Activated CD8-positive, alpha-beta T cell treated with anti-CD3 and anti-CD28 coated beads for 36 hours (primary cell): ENCODE measurements at regions not wholly inside any gene's neighbourhood (a gene's known extent, or its start where the extent isn't known, plus 50 kb on each side); places are given as distances from the start of the nearest gene placed in this dataset.

Experiments
- ATAC-seq: fragments of 200-7000 bp; cut with Tn5 transposase; one replicate; pipeline ENCODE4 v1.10.0; 2021; ENCODE audit warnings: mild to moderate bottlenecking, moderate library complexity
- CTCF ChIA-PET: fragments of 350-600 bp; sonication (Branson Sonifier 250); formaldehyde crosslinking; loops from one replicate; lab custom pipeline; 2021; ENCODE audit warnings: antibody characterized with exemption; lab: Charles Lee
- POLR2A ChIA-PET: fragments of 350-600 bp; sonication (Branson Sonifier 250); formaldehyde crosslinking; loops from one replicate; lab custom pipeline; 2021; ENCODE audit warnings: antibody characterized with exemption; lab: Charles Lee
- DNase-seq: peaks from one replicate; pipeline ENCODE4 v3.0.0-alpha.2; 2020
- H3K27ac Mint-ChIP-seq: one replicate; pipeline ENCODE4 v1.8.0; 2021; ENCODE audit warnings: mild to moderate bottlenecking, mixed read lengths
- H3K27me3 Mint-ChIP-seq: one replicate; pipeline ENCODE4 v1.8.0; 2021; ENCODE audit warnings: mixed read lengths
- H3K36me3 Mint-ChIP-seq: one replicate; pipeline ENCODE4 v1.8.0; 2021; ENCODE audit warnings: low read depth, mixed read lengths
- H3K4me1 Mint-ChIP-seq: one replicate; pipeline ENCODE4 v1.8.0; 2021; ENCODE audit warnings: low read depth, mixed read lengths
- H3K4me3 Mint-ChIP-seq: one replicate; pipeline ENCODE4 v1.8.0; 2021; ENCODE audit warnings: mild to moderate bottlenecking, moderate library complexity, mixed read lengths
- H3K9me3 Mint-ChIP-seq: one replicate; pipeline ENCODE4 v1.8.0; 2021; ENCODE audit warnings: mixed read lengths
- intact Hi-C: fragments of 100-400 bp; cut with micrococcal nuclease; formaldehyde crosslinking; loops from one replicate; pipeline ENCODE4 v1.10.0; 2022
- TF ChIP-seq, protein P1 (sequence below): fragments of 200-600 bp; IDR thresholded peaks from one replicate; pipeline ENCODE4 v1.8.0; 2022; ENCODE audit warnings: antibody characterized with exemption, mild to moderate bottlenecking

DNA sequence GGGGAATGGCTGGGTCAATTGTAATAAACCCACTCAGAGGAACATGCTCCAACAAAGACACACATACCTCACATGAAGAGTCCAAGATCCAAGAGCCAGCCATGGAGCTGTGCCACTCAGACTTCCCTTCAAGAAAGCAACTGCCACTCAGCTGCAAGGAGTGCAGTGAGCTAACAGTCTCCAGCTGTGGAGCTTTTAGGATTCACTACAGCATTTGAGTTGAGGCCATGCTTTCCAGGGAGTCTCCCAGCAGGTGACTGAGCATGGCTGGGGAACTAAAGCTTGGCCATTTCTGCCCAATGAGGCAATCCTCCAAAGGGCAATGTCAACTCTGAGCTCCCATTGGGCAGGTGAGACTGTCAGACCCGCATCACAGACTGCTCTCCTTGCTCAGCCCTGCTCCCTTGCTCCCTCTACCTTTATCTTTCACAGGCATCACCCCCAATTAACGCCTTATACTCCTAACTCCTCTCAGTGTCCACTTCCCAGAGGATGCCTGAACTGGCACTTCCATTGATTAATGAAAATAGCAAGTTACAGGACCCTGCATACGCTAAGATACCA is 165.3 kb upstream of the CTNNB1 start:
- H3K9me3 Mint-ChIP-seq, result no peaks in the 10 kb centered on the region
- intact Hi-C loops, result no loop called here
- peaks cover 14% of the 10 kb centered on the region for H3K27me3 Mint-ChIP-seq
- CTCF ChIA-PET, result no interaction called here
- ATAC-seq, result no peak
- no peak overlapping the region for H3K27ac Mint-ChIP-seq
- no peaks in the 10 kb centered on the region for H3K36me3 Mint-ChIP-seq
- H3K4me1 Mint-ChIP-seq, result no peaks in the 10 kb centered on the region
- DNase-seq, result no peak
- H3K4me3 Mint-ChIP-seq, result no peak overlapping the region
- POLR2A ChIA-PET, result no interaction called here
- TF ChIP-seq, protein P1, sequence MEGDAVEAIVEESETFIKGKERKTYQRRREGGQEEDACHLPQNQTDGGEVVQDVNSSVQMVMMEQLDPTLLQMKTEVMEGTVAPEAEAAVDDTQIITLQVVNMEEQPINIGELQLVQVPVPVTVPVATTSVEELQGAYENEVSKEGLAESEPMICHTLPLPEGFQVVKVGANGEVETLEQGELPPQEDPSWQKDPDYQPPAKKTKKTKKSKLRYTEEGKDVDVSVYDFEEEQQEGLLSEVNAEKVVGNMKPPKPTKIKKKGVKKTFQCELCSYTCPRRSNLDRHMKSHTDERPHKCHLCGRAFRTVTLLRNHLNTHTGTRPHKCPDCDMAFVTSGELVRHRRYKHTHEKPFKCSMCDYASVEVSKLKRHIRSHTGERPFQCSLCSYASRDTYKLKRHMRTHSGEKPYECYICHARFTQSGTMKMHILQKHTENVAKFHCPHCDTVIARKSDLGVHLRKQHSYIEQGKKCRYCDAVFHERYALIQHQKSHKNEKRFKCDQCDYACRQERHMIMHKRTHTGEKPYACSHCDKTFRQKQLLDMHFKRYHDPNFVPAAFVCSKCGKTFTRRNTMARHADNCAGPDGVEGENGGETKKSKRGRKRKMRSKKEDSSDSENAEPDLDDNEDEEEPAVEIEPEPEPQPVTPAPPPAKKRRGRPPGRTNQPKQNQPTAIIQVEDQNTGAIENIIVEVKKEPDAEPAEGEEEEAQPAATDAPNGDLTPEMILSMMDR, result no peak

DNA sequence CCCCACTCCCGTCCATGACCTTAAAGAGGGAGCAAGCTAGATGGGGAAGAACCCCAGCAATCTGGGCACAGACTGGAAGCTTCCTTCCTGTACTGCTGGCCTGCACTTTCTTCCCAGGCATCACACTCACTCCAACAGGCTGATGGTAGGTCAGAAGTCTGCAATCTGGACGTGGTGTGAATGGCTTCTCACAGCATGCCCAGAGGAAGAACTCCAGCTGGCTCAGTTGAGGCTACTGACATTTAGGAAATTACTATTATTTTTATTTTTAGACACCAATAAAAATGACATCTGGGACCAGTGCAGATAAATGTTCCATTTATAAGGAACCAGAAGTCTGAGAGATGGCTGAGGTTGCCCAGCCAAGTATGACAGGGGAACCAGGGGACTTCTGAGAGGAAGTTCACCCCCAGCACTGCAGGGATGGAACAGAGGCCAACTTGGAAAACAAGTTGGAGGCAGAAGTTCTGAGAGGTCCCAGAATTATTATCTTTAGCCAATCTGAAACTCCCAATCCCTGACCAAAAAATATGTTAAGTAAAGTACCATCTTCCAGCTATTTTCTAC is 163.8 kb upstream of the CTNNB1 start:
- CTCF ChIA-PET, result no interaction called here
- POLR2A ChIA-PET, result interaction anchor here (0.6 kb wide), 1 partner anchor 64 kb away, joined by 3 read pairs; no protein-coding TSS in a partner anchor

DNA sequence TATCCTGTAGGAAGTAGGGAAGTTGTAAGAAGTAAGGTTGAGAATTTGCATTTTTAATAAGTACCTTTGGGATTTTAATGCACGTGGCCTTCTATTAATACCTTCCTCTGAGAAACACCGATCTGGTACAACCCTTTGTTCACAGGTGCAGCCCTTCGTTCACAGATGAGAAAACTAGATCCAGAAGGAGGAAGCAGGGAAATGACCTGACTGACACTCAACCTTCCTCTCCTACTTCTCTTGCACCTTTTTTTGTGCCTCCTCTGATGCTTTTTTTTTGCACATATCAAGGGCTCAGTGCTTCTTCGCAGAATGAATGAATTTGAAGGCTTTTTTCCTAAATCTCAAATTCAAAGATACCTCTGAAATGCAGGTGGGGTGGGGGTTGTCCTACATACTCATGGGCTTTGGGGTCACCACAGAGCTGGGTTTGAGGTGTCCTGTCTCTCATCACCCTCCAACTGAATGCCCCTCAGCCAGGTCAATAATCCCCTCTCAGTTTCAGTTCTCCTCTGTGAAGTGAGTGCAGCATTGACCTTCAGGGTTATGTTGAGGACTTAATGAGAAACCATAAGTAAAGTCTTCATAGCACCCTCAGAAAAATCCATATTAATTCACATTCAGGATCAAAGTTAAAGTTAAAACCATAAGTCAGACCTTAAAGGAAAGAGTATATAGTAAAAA is 161.5 kb upstream of the CTNNB1 start:
- Mint-ChIP-seq H3K36me3 (no peaks in the 10 kb centered on the region), H3K4me1 (no peaks in the 10 kb centered on the region), H3K27me3 (peaks cover 16% of the 10 kb centered on the region), H3K27ac (no peak overlapping the region), H3K4me3 (no peak overlapping the region), H3K9me3 (no peaks in the 10 kb centered on the region)
- intact Hi-C loops, result no loop called here
- TF ChIP-seq, protein P1, result no peak
- POLR2A ChIA-PET, result no interaction called here
- no peak for ATAC-seq
- CTCF ChIA-PET, result no interaction called here
- no peak for DNase-seq

More for the DNA sequence above, 163.8 kb upstream of the CTNNB1 start:
- H3K4me3 Mint-ChIP-seq, result no peak overlapping the region
- no peak overlapping the region for H3K27ac Mint-ChIP-seq
- H3K27me3 Mint-ChIP-seq, result peaks cover 16% of the 10 kb centered on the region
- no peaks in the 10 kb centered on the region for H3K9me3 Mint-ChIP-seq
- H3K36me3 Mint-ChIP-seq, result no peaks in the 10 kb centered on the region
- TF ChIP-seq, protein P1, result no peak
- DNase-seq, result no peak
- no peak for ATAC-seq
- intact Hi-C loops, result no loop called here
- H3K4me1 Mint-ChIP-seq, result no peaks in the 10 kb centered on the region

DNA sequence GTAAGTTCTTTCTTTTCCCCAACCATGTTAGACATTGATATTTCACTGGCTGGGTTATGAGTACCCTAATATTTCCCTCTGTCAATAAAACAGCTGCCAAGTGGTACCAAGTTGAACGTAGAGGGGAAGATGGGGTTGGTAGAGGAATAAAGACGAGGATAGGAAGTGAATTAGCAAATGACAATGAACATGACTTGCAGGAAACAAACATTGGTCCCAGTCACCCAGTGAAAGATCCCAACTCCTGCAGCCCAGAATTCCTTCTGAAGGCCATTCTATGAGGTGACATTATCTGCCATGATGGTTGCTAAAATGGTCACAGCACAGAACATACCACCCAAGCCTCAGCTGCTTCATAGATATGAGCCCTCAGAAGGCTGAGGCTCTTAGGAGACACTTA is 159.0 kb upstream of the CTNNB1 start:
- no peaks in the 10 kb centered on the region for H3K4me1 Mint-ChIP-seq
- H3K36me3 Mint-ChIP-seq, result no peaks in the 10 kb centered on the region
- H3K4me3 Mint-ChIP-seq, result no peak overlapping the region
- ChIA-PET POLR2A (no interaction called here), CTCF (no interaction called here)
- peaks cover 20% of the 10 kb centered on the region for H3K27me3 Mint-ChIP-seq
- H3K9me3 Mint-ChIP-seq, result no peaks in the 10 kb centered on the region
- H3K27ac Mint-ChIP-seq, result no peak overlapping the region
- ATAC-seq (no peak), DNase-seq (no peak)
- intact Hi-C loops, result no loop called here
- TF ChIP-seq, protein P1, result no peak

DNA sequence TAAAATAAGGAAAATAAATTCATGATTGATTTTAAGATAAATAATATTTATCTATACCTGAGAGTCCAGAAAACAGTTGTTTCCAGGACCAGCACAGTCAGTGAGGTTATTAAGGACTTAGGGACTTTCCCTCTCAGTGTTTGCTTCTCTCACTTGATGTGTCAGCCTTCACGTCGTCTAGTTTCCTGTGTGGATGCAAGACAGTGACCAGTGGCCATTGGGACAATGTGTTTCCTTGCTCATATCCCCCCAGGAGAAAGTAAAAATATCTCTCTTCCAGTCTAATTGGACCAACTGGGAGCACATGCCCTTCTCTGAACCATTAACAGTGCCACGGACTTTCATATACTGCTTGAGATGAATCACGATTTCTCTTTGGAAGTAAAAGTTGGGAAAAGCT is 157.8 kb upstream of the CTNNB1 start:
- no peak overlapping the region for H3K27ac Mint-ChIP-seq
- no peak for ATAC-seq
- POLR2A ChIA-PET, result no interaction called here

More for the DNA sequence above, 157.8 kb upstream of the CTNNB1 start:
- no peaks in the 10 kb centered on the region for H3K9me3 Mint-ChIP-seq
- CTCF ChIA-PET, result no interaction called here
- TF ChIP-seq, protein P1, result no peak
- DNase-seq, result no peak
- H3K36me3 Mint-ChIP-seq, result no peaks in the 10 kb centered on the region
- intact Hi-C loops, result no loop called here
- no peak overlapping the region for H3K4me3 Mint-ChIP-seq
- H3K27me3 Mint-ChIP-seq, result peaks cover 18% of the 10 kb centered on the region
- no peaks in the 10 kb centered on the region for H3K4me1 Mint-ChIP-seq
